Gastrocnemius medialis (tissue), 4 donors: ENCODE measurements at regions not wholly inside any gene's neighbourhood (a gene's known extent, or its start where the extent isn't known, plus 50 kb on each side); places are given as distances from the start of the nearest gene placed in this dataset.

ENCODE experiments used
- ATAC-seq, 2 donors: fragments of 150-250 bp; one replicate each; pipeline ENCODE4 v1.9.1; 2016
- DNase-seq, 2 donors: peaks; one replicate each; pipeline ENCODE4 v3.0.0-alpha.2; 2019
- H3K27ac ChIP-seq, 4 donors: fragments of 200-600 bp; sonication (generic); 1 replicate in 1 of 4; 2 replicates in 3 of 4; pipeline ENCODE4 v1.5.1; 2016 to 2018; ENCODE audit warnings: mild to moderate bottlenecking in 2 of 4, moderate library complexity in 1 of 4
- H3K27me3 ChIP-seq, 3 donors: fragments of 200-600 bp; sonication (generic) in 2 of 3; 1 replicate in 1 of 3; 2 replicates in 2 of 3; pipeline versions ENCODE4 v1.5.1 to v1.6.0; 2016 to 2019; ENCODE audit warnings: mild to moderate bottlenecking in 1 of 3, moderate library complexity in 1 of 3
- H3K36me3 ChIP-seq, 2 donors: fragments of 200-600 bp; sonication (generic) in 1 of 2; one replicate each; pipeline ENCODE4 v1.5.1; 2017 to 2018
- H3K4me1 ChIP-seq, 2 donors: fragments of 200-600 bp; sonication (generic) in 1 of 2; one replicate each; pipeline ENCODE4 v1.5.1; 2016 to 2017; ENCODE audit warnings: mild to moderate bottlenecking in 2 of 2
- H3K4me3 ChIP-seq, 4 donors: fragments of 200-600 bp; sonication (generic) in 3 of 4; 1 replicate in 1 of 4; 2 replicates in 3 of 4; pipeline ENCODE4 v1.5.1; 2016 to 2019; ENCODE audit warnings: mild to moderate bottlenecking in 2 of 4
- H3K9me3 ChIP-seq, 3 donors: fragments of 200-600 bp; sonication (generic) in 2 of 3; 1 replicate in 1 of 3; 2 replicates in 2 of 3; pipeline ENCODE4 v1.5.1; 2016 to 2019
- POLR2A ChIP-seq, 2 donors: fragments of 450-650 bp; IDR thresholded peaks; one replicate each; pipeline ENCODE4 v1.6.1; 2017; ENCODE audit warnings: antibody characterized with exemption in 2 of 2, mild to moderate bottlenecking in 2 of 2, moderate library complexity in 2 of 2
- in situ Hi-C, 4 donors: fragments of 200-750 bp; cut with MboI; loops; one replicate each; pipeline versions ENCODE4 v1.15.0 to v1.8.0; 2017; ENCODE audit warnings: low sequenced_read_pairs in 4 of 4
- intact Hi-C: fragments of 100-400 bp; cut with DNase I; formaldehyde crosslinking; loops from one replicate; pipeline ENCODE4 v1.15.1; 2023; ENCODE audit warnings: low total_unique reads
- TF ChIP-seq, protein P1 (sequence below), 5 experiments: fragments of 450-650 bp in 3 of 5; fragments of 200-600 bp in 2 of 5; sonication (generic) in 2 of 5; IDR thresholded peaks in 4 of 5; conservative IDR thresholded peaks in 1 of 5; 1 replicate in 4 of 5; 2 replicates in 1 of 5; pipeline ENCODE4 v1.5.1; 2016 to 2019; ENCODE audit warnings: antibody characterized with exemption in 5 of 5, mild to moderate bottlenecking in 3 of 5, moderate library complexity in 3 of 5

DNA sequence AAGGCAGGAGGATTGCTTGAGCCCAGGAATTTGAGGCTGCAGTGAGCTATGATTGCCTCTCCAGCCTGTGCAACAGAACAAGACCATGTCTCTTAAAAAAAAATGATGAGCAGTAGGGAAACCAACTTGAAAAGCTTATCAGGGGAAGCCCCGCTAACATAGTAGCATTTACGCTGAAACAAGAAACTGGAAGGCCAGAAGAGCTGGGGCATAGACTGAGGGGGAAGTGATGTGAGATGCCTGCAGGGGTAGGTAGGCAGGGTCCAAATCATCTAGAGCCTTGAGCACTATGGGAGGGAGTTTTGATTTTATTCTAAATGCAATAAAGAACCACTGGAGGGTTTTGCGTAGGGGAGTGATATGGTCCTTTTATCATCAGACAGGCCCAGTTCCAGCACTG is 139.3 kb downstream of the CYB561 start:
- Histone ChIP-seq H3K4me3 (no peak overlapping the region), H3K36me3 (no peaks in the 10 kb centered on the region), H3K4me1 (no peaks in the 10 kb centered on the region), H3K27ac (no peak overlapping the region), H3K9me3 (no peaks in the 10 kb centered on the region), H3K27me3 (no peaks in the 10 kb centered on the region)
- TF ChIP-seq POLR2A (IDR thresholded peaks at IDR 0.05) = no peak
- TF ChIP-seq, protein P1, sequence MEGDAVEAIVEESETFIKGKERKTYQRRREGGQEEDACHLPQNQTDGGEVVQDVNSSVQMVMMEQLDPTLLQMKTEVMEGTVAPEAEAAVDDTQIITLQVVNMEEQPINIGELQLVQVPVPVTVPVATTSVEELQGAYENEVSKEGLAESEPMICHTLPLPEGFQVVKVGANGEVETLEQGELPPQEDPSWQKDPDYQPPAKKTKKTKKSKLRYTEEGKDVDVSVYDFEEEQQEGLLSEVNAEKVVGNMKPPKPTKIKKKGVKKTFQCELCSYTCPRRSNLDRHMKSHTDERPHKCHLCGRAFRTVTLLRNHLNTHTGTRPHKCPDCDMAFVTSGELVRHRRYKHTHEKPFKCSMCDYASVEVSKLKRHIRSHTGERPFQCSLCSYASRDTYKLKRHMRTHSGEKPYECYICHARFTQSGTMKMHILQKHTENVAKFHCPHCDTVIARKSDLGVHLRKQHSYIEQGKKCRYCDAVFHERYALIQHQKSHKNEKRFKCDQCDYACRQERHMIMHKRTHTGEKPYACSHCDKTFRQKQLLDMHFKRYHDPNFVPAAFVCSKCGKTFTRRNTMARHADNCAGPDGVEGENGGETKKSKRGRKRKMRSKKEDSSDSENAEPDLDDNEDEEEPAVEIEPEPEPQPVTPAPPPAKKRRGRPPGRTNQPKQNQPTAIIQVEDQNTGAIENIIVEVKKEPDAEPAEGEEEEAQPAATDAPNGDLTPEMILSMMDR (IDR thresholded peaks at IDR 0.05 in 4 of 5, conservative IDR thresholded peaks at IDR 0.05 in 1 of 5) = no peak
- ATAC-seq = no peak
- DNase-seq = no peak
- intact Hi-C loops (no loop called here), in situ Hi-C loops (no loop called here)

DNA sequence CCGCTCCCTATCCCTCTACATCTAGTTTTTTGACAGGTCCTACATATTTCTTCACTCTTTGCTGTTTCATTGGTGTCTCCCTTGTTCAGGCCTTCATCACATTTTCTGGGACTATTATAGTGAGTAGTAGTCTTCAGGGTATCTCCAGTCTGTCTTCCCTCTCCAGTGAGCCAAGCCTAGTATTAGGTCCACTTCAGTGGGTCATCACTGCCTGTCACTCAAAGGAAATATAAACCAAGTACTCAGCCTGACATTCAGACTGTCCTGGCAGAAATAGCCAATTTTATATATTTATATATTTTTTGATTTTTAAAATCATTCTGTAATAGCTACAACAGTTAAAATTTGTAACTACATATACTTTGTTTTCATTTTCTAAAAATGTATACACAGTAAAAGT is 137.8 kb downstream of the CYB561 start:
- TF ChIP-seq POLR2A (IDR thresholded peaks at IDR 0.05) = no peak
- TF ChIP-seq, protein P1 (IDR thresholded peaks at IDR 0.05 in 4 of 5, conservative IDR thresholded peaks at IDR 0.05 in 1 of 5) = no peak
- in situ Hi-C loops = no loop called here
- ATAC-seq (no peak), DNase-seq (no peak)
- H3K27ac ChIP-seq = no peak overlapping the region
- H3K36me3 ChIP-seq = no peaks in the 10 kb centered on the region
- H3K9me3 ChIP-seq = no peaks in the 10 kb centered on the region
- H3K4me3 ChIP-seq = no peak overlapping the region
- no peaks in the 10 kb centered on the region for H3K4me1 ChIP-seq
- intact Hi-C loops = no loop called here
- no peaks in the 10 kb centered on the region for H3K27me3 ChIP-seq

DNA sequence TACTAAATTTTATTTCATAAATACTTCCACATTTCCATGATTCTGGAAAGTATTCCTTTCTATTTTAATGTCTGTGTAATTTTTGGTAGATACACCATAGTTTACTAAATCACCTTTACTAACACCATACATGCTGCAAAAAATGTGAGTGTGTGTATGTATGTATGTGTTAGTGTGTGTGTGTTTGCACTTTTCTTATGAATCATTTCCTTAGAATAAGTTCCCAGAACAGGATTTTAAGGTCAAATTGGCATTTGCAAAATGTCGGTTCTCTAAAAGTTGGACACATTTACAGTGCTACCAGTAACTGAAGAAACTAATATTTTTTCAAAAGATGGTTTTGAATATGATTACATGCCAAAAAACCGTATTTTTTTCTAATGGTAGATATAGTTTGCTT is 137.1 kb downstream of the CYB561 start:
- Histone ChIP-seq H3K4me1 (no peaks in the 10 kb centered on the region), H3K36me3 (no peaks in the 10 kb centered on the region), H3K27me3 (no peaks in the 10 kb centered on the region), H3K9me3 (no peaks in the 10 kb centered on the region), H3K4me3 (no peak overlapping the region), H3K27ac (no peak overlapping the region)
- intact Hi-C loops (no loop called here), in situ Hi-C loops (no loop called here)
- no peak for DNase-seq
- ATAC-seq = no peak
- TF ChIP-seq, protein P1 (IDR thresholded peaks at IDR 0.05 in 4 of 5, conservative IDR thresholded peaks at IDR 0.05 in 1 of 5) = no peak
- TF ChIP-seq POLR2A (IDR thresholded peaks at IDR 0.05) = no peak

DNA sequence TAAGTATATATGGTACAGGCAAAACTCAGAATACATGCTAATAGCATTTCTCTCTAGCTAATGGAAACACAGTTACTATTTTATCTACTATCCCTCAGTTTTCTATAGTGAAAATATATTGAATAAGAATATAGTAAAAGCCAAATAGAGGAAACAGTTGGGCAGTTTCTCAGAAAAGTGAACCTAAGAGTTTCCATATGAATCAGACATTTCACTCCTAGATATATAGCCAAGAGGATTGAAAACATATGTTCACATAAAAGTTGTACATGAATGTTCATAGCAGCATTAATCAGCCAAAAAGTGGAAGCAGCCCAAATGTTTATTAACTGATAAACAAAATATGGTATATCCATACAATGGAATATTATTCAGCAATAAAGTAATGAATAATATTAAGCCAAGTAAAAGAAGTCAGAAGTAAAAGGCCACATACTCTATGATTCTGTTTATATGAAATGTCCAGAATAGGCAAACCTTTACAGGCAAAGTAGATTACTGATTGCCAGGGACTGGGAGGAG is 134.6 kb downstream of the CYB561 start:
- DNase-seq = no peak
- Histone ChIP-seq H3K36me3 (no peaks in the 10 kb centered on the region), H3K4me1 (no peaks in the 10 kb centered on the region), H3K27ac (no peak overlapping the region), H3K4me3 (no peak overlapping the region), H3K27me3 (no peaks in the 10 kb centered on the region), H3K9me3 (no peaks in the 10 kb centered on the region)
- in situ Hi-C loops (no loop called here), intact Hi-C loops (no loop called here)
- TF ChIP-seq, protein P1 (IDR thresholded peaks at IDR 0.05 in 4 of 5, conservative IDR thresholded peaks at IDR 0.05 in 1 of 5) = no peak
- no peak for TF ChIP-seq POLR2A (IDR thresholded peaks at IDR 0.05)
- ATAC-seq = no peak

DNA sequence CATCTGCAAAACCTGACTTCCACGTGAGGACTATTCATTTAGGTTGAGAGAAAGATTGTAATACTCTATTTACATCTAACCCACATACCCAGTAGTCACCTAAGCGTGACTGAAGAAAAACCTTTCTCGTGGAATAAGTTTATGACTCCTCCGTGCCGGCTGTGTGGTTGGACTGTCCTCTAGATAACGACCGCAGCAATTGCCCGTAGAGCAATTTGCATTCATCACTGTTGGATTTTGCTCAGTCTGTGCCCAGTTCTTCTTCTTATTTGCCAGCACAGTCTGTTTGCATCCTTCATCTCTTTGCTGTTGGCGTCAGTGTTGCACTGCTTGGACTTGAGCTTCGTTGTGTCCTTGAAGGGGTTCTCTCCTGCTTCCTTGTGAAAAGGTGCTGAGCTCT is 131.3 kb downstream of the CYB561 start:
- no peak for DNase-seq
- Histone ChIP-seq H3K4me1 (no peaks in the 10 kb centered on the region), H3K27me3 (no peaks in the 10 kb centered on the region), H3K9me3 (no peaks in the 10 kb centered on the region), H3K27ac (no peak overlapping the region), H3K36me3 (no peaks in the 10 kb centered on the region), H3K4me3 (no peak overlapping the region)
- ATAC-seq = no peak
- no peak for TF ChIP-seq POLR2A (IDR thresholded peaks at IDR 0.05)
- TF ChIP-seq, protein P1 (IDR thresholded peaks at IDR 0.05 in 4 of 5, conservative IDR thresholded peaks at IDR 0.05 in 1 of 5) = no peak
- in situ Hi-C loops = no loop called here
- intact Hi-C loops = no loop called here
